ENCODE measurements at regions not wholly inside any gene's neighbourhood (a gene's known extent, or its start where the extent isn't known, plus 50 kb on each side); places are given as distances from the start of the nearest gene placed in this dataset.

DNA sequence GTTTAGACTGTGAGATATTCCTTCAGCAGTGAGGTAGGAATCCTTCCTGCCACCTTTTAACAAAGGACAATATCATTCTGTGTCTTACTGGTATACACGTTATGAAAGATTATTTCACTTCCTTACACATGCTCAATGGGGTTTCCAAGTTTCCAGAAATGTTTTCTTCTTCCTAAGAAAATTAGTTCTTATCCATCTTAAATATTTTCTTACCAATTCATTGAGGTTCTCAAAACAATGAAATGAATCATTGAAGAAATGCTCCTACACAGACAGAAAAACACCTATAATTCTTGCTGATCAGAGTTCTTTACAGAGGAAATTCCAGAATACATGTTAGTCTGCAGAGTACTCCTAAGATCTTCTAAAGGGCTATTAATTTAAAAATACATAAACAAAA is 51.4 kb upstream of the SEC61G start:
- Histone ChIP-seq H3K36me3 (ENCODE audit: insufficient read depth in 1 of 2, low read depth in 1 of 2) (no peaks in the 10 kb centered on the region), H3K4me3 (no peak overlapping the region), H3K4me1 (peaks cover 8% of the 10 kb centered on the region), H3K27me3 (ENCODE audit: insufficient read depth in 3 of 3, low read length in 2 of 3) (peaks cover 0 to 1% (median 0%) of the 10 kb centered on the region in 3 donors), H3K27ac (no peak overlapping the region), H3K9me3 (no peaks in the 10 kb centered on the region)
- no peak for ATAC-seq
- intact Hi-C loops (cut with DNase I), result no loop called here
- no peak for DNase-seq
- 63 to 90% (median 78%) methylated on average over 1 of the region's 1 CpG for WGBS, 3 donors
- TF ChIP-seq, protein P1, sequence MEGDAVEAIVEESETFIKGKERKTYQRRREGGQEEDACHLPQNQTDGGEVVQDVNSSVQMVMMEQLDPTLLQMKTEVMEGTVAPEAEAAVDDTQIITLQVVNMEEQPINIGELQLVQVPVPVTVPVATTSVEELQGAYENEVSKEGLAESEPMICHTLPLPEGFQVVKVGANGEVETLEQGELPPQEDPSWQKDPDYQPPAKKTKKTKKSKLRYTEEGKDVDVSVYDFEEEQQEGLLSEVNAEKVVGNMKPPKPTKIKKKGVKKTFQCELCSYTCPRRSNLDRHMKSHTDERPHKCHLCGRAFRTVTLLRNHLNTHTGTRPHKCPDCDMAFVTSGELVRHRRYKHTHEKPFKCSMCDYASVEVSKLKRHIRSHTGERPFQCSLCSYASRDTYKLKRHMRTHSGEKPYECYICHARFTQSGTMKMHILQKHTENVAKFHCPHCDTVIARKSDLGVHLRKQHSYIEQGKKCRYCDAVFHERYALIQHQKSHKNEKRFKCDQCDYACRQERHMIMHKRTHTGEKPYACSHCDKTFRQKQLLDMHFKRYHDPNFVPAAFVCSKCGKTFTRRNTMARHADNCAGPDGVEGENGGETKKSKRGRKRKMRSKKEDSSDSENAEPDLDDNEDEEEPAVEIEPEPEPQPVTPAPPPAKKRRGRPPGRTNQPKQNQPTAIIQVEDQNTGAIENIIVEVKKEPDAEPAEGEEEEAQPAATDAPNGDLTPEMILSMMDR (IDR thresholded peaks at IDR 0.05), result no peak

DNA sequence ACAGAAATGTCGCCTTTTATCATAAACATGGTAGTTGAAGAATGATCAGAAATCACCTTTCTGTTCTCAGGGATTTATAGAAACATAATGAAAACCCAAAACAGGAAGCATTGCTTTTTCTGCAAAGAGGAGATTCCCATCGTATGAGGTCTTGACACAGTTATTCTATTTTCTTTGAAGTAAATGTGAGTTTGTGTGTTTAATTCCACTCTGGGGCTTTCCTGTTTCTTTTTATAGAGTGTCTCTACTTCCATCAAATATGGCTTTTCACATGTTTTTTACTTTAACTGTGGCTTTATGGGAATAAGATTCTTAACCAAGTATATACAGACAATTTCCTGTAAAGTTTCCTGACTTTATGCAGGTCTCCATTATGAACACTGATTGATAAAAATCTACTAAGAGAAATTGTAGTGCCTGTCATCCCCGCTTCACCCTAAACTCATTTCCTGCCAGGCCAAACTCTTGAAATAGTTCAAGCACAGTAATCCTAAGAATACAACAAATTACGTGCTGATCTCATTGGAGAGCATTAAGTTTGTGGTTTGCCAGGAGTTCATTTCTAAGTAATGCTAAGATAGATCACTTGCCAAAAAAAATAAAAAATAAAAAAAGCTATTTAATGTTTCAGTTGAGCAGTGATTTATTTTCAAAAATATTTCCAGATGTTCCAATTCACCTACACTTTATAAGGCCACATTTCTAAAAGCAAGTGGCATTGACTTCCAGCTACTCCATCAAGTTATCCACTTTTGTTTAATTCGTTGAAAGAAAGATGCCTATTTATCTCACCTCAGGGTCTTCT is 52.2 kb upstream of the SEC61G start:
- Histone ChIP-seq H3K4me3 (no peak overlapping the region), H3K27me3 (ENCODE audit: insufficient read depth in 3 of 3, low read length in 2 of 3) (peaks cover 0 to 1% (median 0%) of the 10 kb centered on the region in 3 donors), H3K4me1 (peaks cover 8% of the 10 kb centered on the region), H3K9me3 (no peaks in the 10 kb centered on the region), H3K27ac (peak overlapping the region; percentile 5), H3K36me3 (ENCODE audit: insufficient read depth in 1 of 2, low read depth in 1 of 2) (no peaks in the 10 kb centered on the region)
- TF ChIP-seq, protein P1 (IDR thresholded peaks at IDR 0.05), result no peak
- intact Hi-C loops (cut with DNase I), result no loop called here
- ATAC-seq, result no peak
- WGBS, 3 donors, result 59 to 65% (median 63%) methylated on average over 5 of the region's 5 CpGs
- DNase-seq, result no peak

DNA sequence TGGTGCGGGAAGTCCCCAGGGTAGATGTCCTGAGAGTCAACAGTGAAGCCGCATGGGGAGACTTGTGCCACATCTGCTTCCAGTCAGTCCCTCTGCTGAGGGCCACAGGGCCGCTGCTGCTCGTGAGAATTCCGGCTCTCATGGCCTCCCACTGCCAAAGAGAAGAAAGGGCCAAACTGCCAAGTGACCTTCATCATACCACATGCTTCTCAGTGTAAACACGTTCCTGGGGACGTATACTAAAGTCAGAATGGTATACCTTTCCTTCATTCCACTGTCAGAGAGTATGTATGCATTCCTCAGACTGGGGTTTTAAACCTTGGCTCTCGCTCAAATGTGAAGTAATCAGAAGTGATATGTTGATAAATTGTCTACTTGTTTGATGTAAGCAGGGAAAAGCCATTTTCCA is 52.8 kb upstream of the SEC61G start:
- ATAC-seq, result no peak
- no peak for DNase-seq
- intact Hi-C loops (cut with DNase I), result no loop called here
- peak overlapping the region; percentile 5 for H3K27ac ChIP-seq
- H3K27me3 ChIP-seq (ENCODE audit: insufficient read depth in 3 of 3, low read length in 2 of 3), result no peaks in the 10 kb centered on the region
- H3K4me1 ChIP-seq, result peaks cover 8% of the 10 kb centered on the region
- WGBS, 3 donors, result 60 to 69% (median 66%) methylated on average over 8 of the region's 8 CpGs
- TF ChIP-seq, protein P1 (IDR thresholded peaks at IDR 0.05), result no peak
- no peak overlapping the region for H3K4me3 ChIP-seq
- no peaks in the 10 kb centered on the region for H3K36me3 ChIP-seq (ENCODE audit: insufficient read depth in 1 of 2, low read depth in 1 of 2)
- H3K9me3 ChIP-seq, result no peaks in the 10 kb centered on the region

DNA sequence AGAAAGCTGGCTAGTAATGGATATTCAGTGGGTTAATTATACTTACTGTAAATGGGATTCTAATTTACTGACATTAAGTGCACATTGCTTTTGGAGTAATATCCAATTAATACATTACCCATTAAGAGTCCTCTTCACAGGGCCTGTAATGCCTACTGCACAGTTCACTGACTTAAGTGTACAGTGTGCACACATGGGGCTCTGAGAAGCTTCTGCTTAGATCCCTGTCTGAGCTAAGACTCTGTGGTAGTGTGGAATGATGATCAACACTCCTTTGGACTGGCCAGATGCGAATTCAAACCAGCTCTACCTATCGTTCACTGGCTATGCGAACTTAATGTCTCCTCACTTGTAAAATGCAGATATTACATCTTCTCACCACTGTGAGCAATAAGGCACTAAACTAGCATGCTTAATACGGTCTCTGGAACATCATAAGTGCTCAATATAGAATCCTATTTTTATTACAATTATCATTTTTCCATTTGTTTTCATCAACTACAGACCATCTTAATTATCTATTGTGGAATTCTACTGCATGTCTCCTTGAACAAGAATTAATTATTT is 53.8 kb upstream of the SEC61G start:
- H3K9me3 ChIP-seq, result no peaks in the 10 kb centered on the region
- H3K36me3 ChIP-seq (ENCODE audit: insufficient read depth in 1 of 2, low read depth in 1 of 2), result no peaks in the 10 kb centered on the region
- 72 to 77% (median 76%) methylated on average over 4 of the region's 4 CpGs for WGBS, 3 donors
- TF ChIP-seq, protein P1 (IDR thresholded peaks at IDR 0.05), result no peak
- intact Hi-C loops (cut with DNase I), result no loop called here
- DNase-seq, result no peak
- ATAC-seq, result no peak
- H3K27ac ChIP-seq, result no peak overlapping the region
- H3K27me3 ChIP-seq (ENCODE audit: insufficient read depth in 3 of 3, low read length in 2 of 3), result no peaks in the 10 kb centered on the region
- no peak overlapping the region for H3K4me3 ChIP-seq
- peaks cover 8% of the 10 kb centered on the region for H3K4me1 ChIP-seq
